ENCODE measurements at regions not wholly inside any gene's neighbourhood (a gene's known extent, or its start where the extent isn't known, plus 50 kb on each side); places are given as distances from the start of the nearest gene placed in this dataset.

DNA sequence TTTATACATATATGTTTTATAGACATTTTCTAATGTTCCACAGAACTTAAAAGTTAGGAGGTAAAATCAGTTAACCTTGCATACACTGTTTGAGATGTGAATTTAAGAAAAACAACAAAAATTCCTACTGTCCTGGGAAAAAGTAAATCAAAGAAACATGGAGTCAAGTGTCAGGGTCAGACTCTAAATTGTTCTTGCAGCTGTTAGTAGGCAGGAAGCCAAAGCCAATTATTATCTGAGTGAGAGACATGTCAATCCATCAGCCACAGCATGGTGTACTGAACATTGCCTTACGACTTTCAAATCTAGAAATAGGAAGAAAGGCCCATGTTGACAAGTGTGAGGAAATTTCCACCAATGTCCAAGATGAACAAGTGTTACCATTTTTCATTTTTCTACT, 461.2 kb upstream of the MBL2 start:
- 50 to 58% methylated on average over 1 of the region's 1 CpG for WGBS, 2 donors (ENCODE audit: low coverage in 1 of 2)
- TF ChIP-seq, protein P1, sequence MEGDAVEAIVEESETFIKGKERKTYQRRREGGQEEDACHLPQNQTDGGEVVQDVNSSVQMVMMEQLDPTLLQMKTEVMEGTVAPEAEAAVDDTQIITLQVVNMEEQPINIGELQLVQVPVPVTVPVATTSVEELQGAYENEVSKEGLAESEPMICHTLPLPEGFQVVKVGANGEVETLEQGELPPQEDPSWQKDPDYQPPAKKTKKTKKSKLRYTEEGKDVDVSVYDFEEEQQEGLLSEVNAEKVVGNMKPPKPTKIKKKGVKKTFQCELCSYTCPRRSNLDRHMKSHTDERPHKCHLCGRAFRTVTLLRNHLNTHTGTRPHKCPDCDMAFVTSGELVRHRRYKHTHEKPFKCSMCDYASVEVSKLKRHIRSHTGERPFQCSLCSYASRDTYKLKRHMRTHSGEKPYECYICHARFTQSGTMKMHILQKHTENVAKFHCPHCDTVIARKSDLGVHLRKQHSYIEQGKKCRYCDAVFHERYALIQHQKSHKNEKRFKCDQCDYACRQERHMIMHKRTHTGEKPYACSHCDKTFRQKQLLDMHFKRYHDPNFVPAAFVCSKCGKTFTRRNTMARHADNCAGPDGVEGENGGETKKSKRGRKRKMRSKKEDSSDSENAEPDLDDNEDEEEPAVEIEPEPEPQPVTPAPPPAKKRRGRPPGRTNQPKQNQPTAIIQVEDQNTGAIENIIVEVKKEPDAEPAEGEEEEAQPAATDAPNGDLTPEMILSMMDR (IDR thresholded peaks at IDR 0.05): no peak
- TF ChIP-seq EP300 (IDR thresholded peaks at IDR 0.05): no peak
- TF ChIP-seq POLR2A (IDR thresholded peaks at IDR 0.05): no peak
- TF ChIP-seq POLR2AphosphoS5 (IDR thresholded peaks at IDR 0.05): no peak
- no peak overlapping the region for H3K4me3 ChIP-seq

DNA sequence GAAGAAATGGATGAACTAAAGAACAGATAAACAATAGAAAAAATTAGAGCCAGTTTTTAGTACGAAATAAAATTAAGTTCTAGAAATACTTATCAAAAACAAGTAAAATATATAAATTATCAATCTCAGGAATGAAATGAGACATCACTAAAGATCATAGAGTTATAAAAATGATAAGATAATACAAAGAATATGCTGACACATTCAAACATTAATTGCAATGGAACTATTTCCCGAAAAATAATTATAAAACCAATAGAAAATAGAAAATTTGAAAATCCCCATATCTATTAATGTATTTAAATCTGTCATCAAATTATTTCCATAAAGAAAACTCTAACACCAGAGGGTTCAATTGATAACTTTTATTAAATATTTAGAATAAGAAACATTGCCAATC, 458.1 kb upstream of the MBL2 start:
- Histone ChIP-seq H3K9me3 (no peaks in the 10 kb centered on the region), H3K4me3 (no peak overlapping the region), H3K27me3 (no peaks in the 10 kb centered on the region), H3K36me3 (no peaks in the 10 kb centered on the region), H3K4me1 (no peaks in the 10 kb centered on the region), H3K27ac (no peak overlapping the region)
- TF ChIP-seq, protein P1 (IDR thresholded peaks at IDR 0.05): no peak
- TF ChIP-seq POLR2A (IDR thresholded peaks at IDR 0.05) (no peak), EP300 (IDR thresholded peaks at IDR 0.05) (no peak), POLR2AphosphoS5 (IDR thresholded peaks at IDR 0.05) (no peak)
- 44 to 100% methylated on average over 1 to 2 of the region's 2 CpGs for whole genome bisulfite sequencing, 2 donors (ENCODE audit: low coverage in 1 of 2)
- no peak for ATAC-seq

More for the DNA sequence above, 461.2 kb upstream of the MBL2 start:
- Histone ChIP-seq H3K9me3 (no peaks in the 10 kb centered on the region), H3K27ac (no peak overlapping the region), H3K4me1 (no peaks in the 10 kb centered on the region), H3K36me3 (no peaks in the 10 kb centered on the region), H3K27me3 (no peaks in the 10 kb centered on the region)
- ATAC-seq: no peak

DNA sequence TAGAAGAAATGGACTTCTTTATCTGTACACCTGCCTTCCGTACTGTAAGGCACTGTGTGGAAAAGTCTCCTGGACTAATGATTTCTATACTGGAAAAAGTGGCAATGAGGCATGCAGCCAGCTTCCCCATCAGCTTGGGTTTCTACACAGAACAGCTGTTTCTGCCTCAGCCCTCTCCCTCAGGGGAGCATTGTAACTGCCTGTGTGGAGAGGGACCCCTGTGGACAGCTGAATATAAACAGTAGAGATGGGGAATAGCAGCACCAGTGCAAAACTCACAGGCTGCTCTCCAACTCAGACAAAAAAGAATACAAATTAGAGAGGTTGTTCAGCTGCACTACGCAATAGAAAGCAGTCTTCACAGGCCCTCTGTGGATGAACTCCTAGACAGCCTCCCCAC, 451.3 kb upstream of the MBL2 start:
- 54 to 100% methylated on average over 1 to 2 of the region's 2 CpGs for WGBS, 2 donors (ENCODE audit: low coverage in 1 of 2)
- Histone ChIP-seq H3K27ac (no peak overlapping the region), H3K27me3 (no peaks in the 10 kb centered on the region), H3K4me3 (no peak overlapping the region), H3K36me3 (no peaks in the 10 kb centered on the region), H3K9me3 (no peaks in the 10 kb centered on the region), H3K4me1 (no peaks in the 10 kb centered on the region)
- ATAC-seq: no peak
- TF ChIP-seq EP300 (IDR thresholded peaks at IDR 0.05): no peak
- TF ChIP-seq POLR2A (IDR thresholded peaks at IDR 0.05): no peak
- TF ChIP-seq, protein P1 (IDR thresholded peaks at IDR 0.05): no peak
- no peak for TF ChIP-seq POLR2AphosphoS5 (IDR thresholded peaks at IDR 0.05)

DNA sequence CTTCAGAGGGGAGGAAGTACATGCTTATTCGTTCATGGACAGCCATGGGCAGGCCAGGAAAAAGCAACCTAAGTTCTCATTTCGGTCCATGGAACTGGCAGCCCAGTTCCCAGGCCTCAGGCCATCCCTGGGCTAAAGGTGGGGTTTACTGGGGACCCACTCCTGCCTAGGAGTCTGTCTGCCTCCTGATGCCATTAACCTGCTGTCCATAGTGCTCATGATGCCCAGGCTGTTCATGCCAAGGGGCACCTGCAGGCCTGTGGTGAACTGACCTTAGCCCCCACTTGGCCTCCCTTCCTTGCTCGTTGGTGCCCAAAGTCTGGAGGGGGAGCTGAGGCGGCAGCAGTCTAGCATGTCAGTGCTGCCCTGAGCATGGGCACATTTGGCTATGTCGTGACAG, 450.2 kb upstream of the MBL2 start:
- TF ChIP-seq, protein P1 (IDR thresholded peaks at IDR 0.05): no peak
- no peak for TF ChIP-seq POLR2A (IDR thresholded peaks at IDR 0.05)
- no peak for TF ChIP-seq EP300 (IDR thresholded peaks at IDR 0.05)
- TF ChIP-seq POLR2AphosphoS5 (IDR thresholded peaks at IDR 0.05): no peak
- H3K27me3 ChIP-seq: no peaks in the 10 kb centered on the region
- no peaks in the 10 kb centered on the region for H3K4me1 ChIP-seq
- no peaks in the 10 kb centered on the region for H3K9me3 ChIP-seq
- no peak overlapping the region for H3K27ac ChIP-seq
- WGBS, 2 donors (ENCODE audit: low coverage in 1 of 2): 94% methylated on average over 2 of the region's 5 CpGs; no CpG with 5 or more reads in 1 of the 2 donors
- H3K4me3 ChIP-seq: no peak overlapping the region
- H3K36me3 ChIP-seq: no peaks in the 10 kb centered on the region
- ATAC-seq: no peak

DNA sequence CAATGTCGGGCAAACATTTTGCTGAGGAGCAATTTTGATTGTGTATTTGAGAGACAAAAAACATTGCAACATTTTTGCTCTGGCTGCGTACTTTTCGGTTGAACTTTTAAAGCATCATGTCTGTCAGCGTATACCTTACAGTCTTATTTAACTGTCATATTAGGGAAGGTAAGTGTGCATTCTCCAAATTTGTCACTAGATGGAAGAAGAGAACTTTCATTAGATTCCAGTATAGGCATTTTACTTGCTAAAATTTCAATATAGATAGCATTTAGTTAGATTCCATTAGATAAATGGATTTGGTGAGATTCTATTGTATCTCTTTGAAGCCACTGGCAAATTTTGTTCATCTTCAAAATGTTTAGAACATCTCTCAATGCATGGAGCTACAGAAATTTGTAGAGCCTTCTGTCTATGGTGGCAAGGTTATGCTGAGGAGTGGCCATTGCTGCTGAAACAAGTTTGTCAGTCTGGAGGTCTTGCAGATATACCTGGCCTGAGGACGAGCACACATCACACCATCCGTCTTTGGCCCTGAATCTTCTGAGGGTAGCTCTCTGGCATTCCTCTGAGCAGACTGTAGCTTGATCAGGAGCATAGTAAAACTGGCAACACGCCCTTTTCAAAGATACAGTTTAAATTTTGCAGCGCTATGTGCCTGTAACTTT, 437.5 kb upstream of the MBL2 start:
- no peak for ATAC-seq
- H3K4me3 ChIP-seq: no peak overlapping the region
- TF ChIP-seq, protein P1 (IDR thresholded peaks at IDR 0.05): no peak
- no peak for TF ChIP-seq POLR2A (IDR thresholded peaks at IDR 0.05)
- no peak for TF ChIP-seq POLR2AphosphoS5 (IDR thresholded peaks at IDR 0.05)
- TF ChIP-seq EP300 (IDR thresholded peaks at IDR 0.05): no peak
- H3K27me3 ChIP-seq: no peaks in the 10 kb centered on the region
- H3K27ac ChIP-seq: no peak overlapping the region
- H3K36me3 ChIP-seq: no peaks in the 10 kb centered on the region
- no peaks in the 10 kb centered on the region for H3K9me3 ChIP-seq
- 57 to 64% methylated on average over 8 of the region's 8 CpGs for WGBS, 2 donors (ENCODE audit: low coverage in 1 of 2)
- no peaks in the 10 kb centered on the region for H3K4me1 ChIP-seq

All from gastroesophageal sphincter (tissue), 4 donors.